ENCODE measurements at regions not wholly inside any gene's neighbourhood (a gene's known extent, or its start where the extent isn't known, plus 50 kb on each side); places are given as distances from the start of the nearest gene placed in this dataset.

DNA sequence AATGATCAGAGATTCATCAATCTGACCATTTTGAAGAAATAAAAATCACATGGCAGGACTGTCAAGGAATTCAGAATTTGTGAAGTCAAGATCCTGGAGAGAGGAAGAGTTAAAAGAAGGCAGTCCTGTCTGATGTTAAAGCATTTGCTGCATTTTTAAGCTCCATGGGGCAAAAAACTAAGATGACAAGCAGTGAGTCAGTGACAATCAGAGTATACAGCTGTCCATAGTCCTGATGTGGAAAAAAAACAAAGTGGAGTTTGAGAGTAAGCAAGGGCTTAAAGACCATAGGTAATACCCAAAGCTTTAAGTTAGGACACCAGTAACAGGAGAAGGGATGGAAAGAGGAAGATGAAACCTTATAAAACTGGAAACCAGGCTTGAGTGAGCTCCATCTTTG is 412.7 kb upstream of the ANKRD30A start:
- no peaks in the 10 kb centered on the region for H3K27me3 ChIP-seq (ENCODE audit: insufficient read depth, low read length)
- no peaks in the 10 kb centered on the region for H3K9me3 ChIP-seq (ENCODE audit: low read depth, low read length)
- no peak overlapping the region for H3K27ac ChIP-seq (ENCODE audit: low read depth, low read length)
- H4K20me1 ChIP-seq (ENCODE audit: insufficient read depth, low read length) = no peaks in the 10 kb centered on the region
- no peaks in the 10 kb centered on the region for H3K36me3 ChIP-seq (ENCODE audit: insufficient read depth, low read length)
- DNase-seq (ENCODE audit: insufficient read length, low spot score, missing footprints) = no peak
- no peak overlapping the region for H2AFZ ChIP-seq (ENCODE audit: low read length)
- no peaks in the 10 kb centered on the region for H3K4me1 ChIP-seq (ENCODE audit: insufficient read depth, low read length)
- no peak overlapping the region for H3K4me3 ChIP-seq (ENCODE audit: insufficient read depth, low read length)
- H3K4me2 ChIP-seq (ENCODE audit: insufficient read depth, low read length) = no peak overlapping the region
- no peaks in the 10 kb centered on the region for H3K79me2 ChIP-seq (ENCODE audit: insufficient read depth, low read length)
- TF ChIP-seq, protein P1, sequence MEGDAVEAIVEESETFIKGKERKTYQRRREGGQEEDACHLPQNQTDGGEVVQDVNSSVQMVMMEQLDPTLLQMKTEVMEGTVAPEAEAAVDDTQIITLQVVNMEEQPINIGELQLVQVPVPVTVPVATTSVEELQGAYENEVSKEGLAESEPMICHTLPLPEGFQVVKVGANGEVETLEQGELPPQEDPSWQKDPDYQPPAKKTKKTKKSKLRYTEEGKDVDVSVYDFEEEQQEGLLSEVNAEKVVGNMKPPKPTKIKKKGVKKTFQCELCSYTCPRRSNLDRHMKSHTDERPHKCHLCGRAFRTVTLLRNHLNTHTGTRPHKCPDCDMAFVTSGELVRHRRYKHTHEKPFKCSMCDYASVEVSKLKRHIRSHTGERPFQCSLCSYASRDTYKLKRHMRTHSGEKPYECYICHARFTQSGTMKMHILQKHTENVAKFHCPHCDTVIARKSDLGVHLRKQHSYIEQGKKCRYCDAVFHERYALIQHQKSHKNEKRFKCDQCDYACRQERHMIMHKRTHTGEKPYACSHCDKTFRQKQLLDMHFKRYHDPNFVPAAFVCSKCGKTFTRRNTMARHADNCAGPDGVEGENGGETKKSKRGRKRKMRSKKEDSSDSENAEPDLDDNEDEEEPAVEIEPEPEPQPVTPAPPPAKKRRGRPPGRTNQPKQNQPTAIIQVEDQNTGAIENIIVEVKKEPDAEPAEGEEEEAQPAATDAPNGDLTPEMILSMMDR (IDR thresholded peaks at IDR 0.05; ENCODE audit: extremely low read depth, low read depth, low read length) = no peak

DNA sequence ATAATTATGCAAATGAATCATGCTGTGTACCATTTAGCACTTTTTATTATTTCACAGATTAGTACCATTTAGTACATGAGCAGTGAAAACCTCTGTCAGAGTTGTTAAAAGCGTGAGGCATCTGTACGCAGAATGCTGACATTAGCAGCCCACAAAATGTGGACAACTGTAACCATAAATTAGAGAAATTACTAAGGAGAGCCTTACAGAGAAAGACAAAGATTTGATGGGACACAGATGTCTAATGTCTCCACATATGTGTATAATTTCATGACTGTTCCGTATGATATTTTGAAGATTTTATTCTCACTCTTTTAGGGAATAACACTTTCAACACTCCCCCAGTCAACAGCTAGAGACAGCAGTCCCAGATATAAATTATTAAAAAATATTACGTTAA is 414.0 kb upstream of the ANKRD30A start:
- no peak overlapping the region for H3K4me2 ChIP-seq (ENCODE audit: insufficient read depth, low read length)
- H3K9me3 ChIP-seq (ENCODE audit: low read depth, low read length) = no peaks in the 10 kb centered on the region
- DNase-seq (ENCODE audit: insufficient read length, low spot score, missing footprints) = no peak
- no peak overlapping the region for H3K4me3 ChIP-seq (ENCODE audit: insufficient read depth, low read length)
- H3K36me3 ChIP-seq (ENCODE audit: insufficient read depth, low read length) = no peaks in the 10 kb centered on the region
- H3K4me1 ChIP-seq (ENCODE audit: insufficient read depth, low read length) = no peaks in the 10 kb centered on the region
- no peak overlapping the region for H2AFZ ChIP-seq (ENCODE audit: low read length)
- H3K79me2 ChIP-seq (ENCODE audit: insufficient read depth, low read length) = no peaks in the 10 kb centered on the region
- TF ChIP-seq, protein P1 (IDR thresholded peaks at IDR 0.05; ENCODE audit: extremely low read depth, low read depth, low read length) = no peak
- H3K27me3 ChIP-seq (ENCODE audit: insufficient read depth, low read length) = no peaks in the 10 kb centered on the region
- H3K27ac ChIP-seq (ENCODE audit: low read depth, low read length) = no peak overlapping the region
- no peaks in the 10 kb centered on the region for H4K20me1 ChIP-seq (ENCODE audit: insufficient read depth, low read length)

DNA sequence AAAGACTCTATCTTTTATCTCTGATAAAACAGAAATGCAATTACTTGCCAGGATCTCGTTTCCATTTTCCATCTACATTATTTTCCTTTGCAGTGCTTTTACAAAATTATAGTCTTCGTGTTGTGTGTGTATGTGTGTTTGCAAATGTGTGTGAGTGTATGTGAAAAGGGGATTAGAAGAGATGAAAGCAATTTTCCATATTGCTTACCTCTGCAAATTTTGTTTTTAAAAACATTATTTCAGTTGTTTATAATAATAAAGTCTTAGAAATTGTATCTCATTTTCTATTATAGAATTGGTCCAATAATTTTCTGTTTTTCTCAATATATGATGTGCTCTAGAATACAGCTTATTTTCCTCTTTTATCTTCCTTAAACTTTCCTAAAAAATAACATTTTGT is 421.3 kb upstream of the ANKRD30A start:
- no peak for DNase-seq (ENCODE audit: insufficient read length, low spot score, missing footprints)
- no peaks in the 10 kb centered on the region for H3K79me2 ChIP-seq (ENCODE audit: insufficient read depth, low read length)
- no peaks in the 10 kb centered on the region for H3K36me3 ChIP-seq (ENCODE audit: insufficient read depth, low read length)
- TF ChIP-seq, protein P1 (IDR thresholded peaks at IDR 0.05; ENCODE audit: extremely low read depth, low read depth, low read length) = no peak
- no peak overlapping the region for H3K4me3 ChIP-seq (ENCODE audit: insufficient read depth, low read length)
- H4K20me1 ChIP-seq (ENCODE audit: insufficient read depth, low read length) = no peaks in the 10 kb centered on the region
- H3K4me1 ChIP-seq (ENCODE audit: insufficient read depth, low read length) = no peaks in the 10 kb centered on the region
- no peak overlapping the region for H2AFZ ChIP-seq (ENCODE audit: low read length)
- H3K27me3 ChIP-seq (ENCODE audit: insufficient read depth, low read length) = no peaks in the 10 kb centered on the region
- H3K4me2 ChIP-seq (ENCODE audit: insufficient read depth, low read length) = no peak overlapping the region
- no peaks in the 10 kb centered on the region for H3K9me3 ChIP-seq (ENCODE audit: low read depth, low read length)
- no peak overlapping the region for H3K27ac ChIP-seq (ENCODE audit: low read depth, low read length)

DNA sequence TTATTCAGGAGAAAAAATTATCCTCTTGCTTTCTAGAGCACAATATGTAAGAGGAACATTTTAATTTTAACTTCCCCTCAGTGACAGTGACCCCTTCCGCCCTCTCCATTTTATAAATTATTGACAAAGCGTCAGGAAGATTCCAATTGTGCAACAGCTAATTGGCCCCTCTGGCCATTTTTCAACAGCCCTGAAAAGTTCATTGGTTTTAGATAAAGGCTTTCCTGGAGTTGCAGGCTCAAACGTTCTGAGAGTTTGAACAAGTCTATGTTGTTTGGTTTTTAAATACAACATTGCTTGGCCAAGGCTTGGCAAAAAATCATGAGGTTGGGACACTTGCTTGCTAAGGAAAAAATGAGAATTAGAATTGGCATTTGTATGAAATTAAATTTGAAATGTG is 422.2 kb upstream of the ANKRD30A start:
- H3K36me3 ChIP-seq (ENCODE audit: insufficient read depth, low read length) = no peaks in the 10 kb centered on the region
- no peaks in the 10 kb centered on the region for H3K79me2 ChIP-seq (ENCODE audit: insufficient read depth, low read length)
- no peak overlapping the region for H2AFZ ChIP-seq (ENCODE audit: low read length)
- H3K4me3 ChIP-seq (ENCODE audit: insufficient read depth, low read length) = no peak overlapping the region
- no peak for DNase-seq (ENCODE audit: insufficient read length, low spot score, missing footprints)
- H3K4me1 ChIP-seq (ENCODE audit: insufficient read depth, low read length) = no peaks in the 10 kb centered on the region
- H4K20me1 ChIP-seq (ENCODE audit: insufficient read depth, low read length) = no peaks in the 10 kb centered on the region
- no peak overlapping the region for H3K27ac ChIP-seq (ENCODE audit: low read depth, low read length)
- H3K9me3 ChIP-seq (ENCODE audit: low read depth, low read length) = no peaks in the 10 kb centered on the region
- H3K27me3 ChIP-seq (ENCODE audit: insufficient read depth, low read length) = no peaks in the 10 kb centered on the region
- TF ChIP-seq, protein P1 (IDR thresholded peaks at IDR 0.05; ENCODE audit: extremely low read depth, low read depth, low read length) = no peak
- H3K4me2 ChIP-seq (ENCODE audit: insufficient read depth, low read length) = no peak overlapping the region

All from osteoblast (primary cell).